ENCODE measurements at regions not wholly inside any gene's neighbourhood (a gene's known extent, or its start where the extent isn't known, plus 50 kb on each side); places are given as distances from the start of the nearest gene placed in this dataset.

- Histone ChIP-seq H2BK120ac (ENCODE audit: low read depth, low read length, poor library complexity, severe bottlenecking) (no peak overlapping the region), H3K79me1 (ENCODE audit: insufficient read depth, low read depth, low read length, poor library complexity, severe bottlenecking) (no peaks in the 10 kb centered on the region), H4K20me1 (ENCODE audit: control insufficient read depth, insufficient read depth, insufficient read length) (no peaks in the 10 kb centered on the region), H3K18ac (ENCODE audit: insufficient read length, low read depth, low read length) (no peak overlapping the region), H3K9ac (ENCODE audit: extremely low read depth, insufficient read length, low read length) (no peak overlapping the region), H3K4me1 (ENCODE audit: insufficient read depth, low read length) (no peaks in the 10 kb centered on the region), H2BK5ac (ENCODE audit: insufficient read length, low read length) (no peak overlapping the region), H3K23ac (ENCODE audit: insufficient read length, low read depth, low read length) (no peak overlapping the region), H3K4ac (ENCODE audit: low read depth, low read length) (no peak overlapping the region), H4K5ac (ENCODE audit: insufficient read length, low read depth, low read length) (no peak overlapping the region), H3K14ac (ENCODE audit: insufficient read depth, low read length) (no peak overlapping the region), H2AK5ac (ENCODE audit: insufficient read length, low read length) (no peak overlapping the region), H2BK20ac (ENCODE audit: low read depth, low read length, poor library complexity, severe bottlenecking) (no peak overlapping the region), H3K23me2 (ENCODE audit: insufficient read length, low read depth, low read length, poor library complexity, severe bottlenecking) (no peaks in the 10 kb centered on the region), H4K91ac (ENCODE audit: insufficient read length, low read depth, low read length) (no peak overlapping the region), H3K4me2 (ENCODE audit: insufficient read depth, insufficient read length, low read length) (no peak overlapping the region), H2BK15ac (ENCODE audit: low read depth, low read length) (no peak overlapping the region), H3K9me3 (ENCODE audit: control insufficient read depth, low read depth, low read length) (no peaks in the 10 kb centered on the region), H3K27me3 (ENCODE audit: insufficient read depth, low read length) (no peaks in the 10 kb centered on the region), H3K56ac (ENCODE audit: insufficient read length, low read depth, low read length) (no peak overlapping the region), H2BK12ac (ENCODE audit: insufficient read length, low read depth, low read length) (no peak overlapping the region), H2AFZ (ENCODE audit: low read length) (no peak overlapping the region), H4K8ac (replicated peaks; ENCODE audit: insufficient read length, low read depth, low read length) (no peak overlapping the region), H3K27ac (ENCODE audit: insufficient read length, low read depth, low read length) (no peak overlapping the region), H3T11ph (ENCODE audit: low read length) (no peak overlapping the region), H3K79me2 (ENCODE audit: insufficient read depth, low read length) (no peaks in the 10 kb centered on the region)
- peaks cover 4 to 6% of the 10 kb centered on the region in 2 experiments; a peak in 4 of 5 replicates for H3K9me3 Mint-ChIP-seq
- H3K4me3 Mint-ChIP-seq = no peak overlapping the region
- no peaks in the 10 kb centered on the region; a peak in 1 of 7 replicates for H3K36me3 Mint-ChIP-seq (ENCODE audit: insufficient read depth in 1 of 3, low read depth in 3 of 3)
- no peak overlapping the region for H3K27ac Mint-ChIP-seq
- WGBS (ENCODE audit: extremely low coverage, insufficient read length, low lambda C conversion rate) = no CpG with 5 or more reads among the region's 1 CpG
- no peaks in the 10 kb centered on the region for H3K4me1 Mint-ChIP-seq
- no peak for TF ChIP-seq CTCF (conservative IDR thresholded peaks at IDR 0.05)
- no peaks in the 10 kb centered on the region for H3K27me3 Mint-ChIP-seq (ENCODE audit: low read depth)
- DNase-seq = no peak
Measured at GRCh38 chr5:28558196-28558595, 1519.8 kb upstream of the CDH9 start.

All from H9 (cell line).